ENCODE measurements at regions not wholly inside any gene's neighbourhood (a gene's known extent, or its start where the extent isn't known, plus 50 kb on each side); places are given as distances from the start of the nearest gene placed in this dataset.
"Not testable (repeated sequence)": the region's sequence is repeated elsewhere in the genome, so short reads cannot be mapped to it uniquely, and the experiment has no call there.

DNA sequence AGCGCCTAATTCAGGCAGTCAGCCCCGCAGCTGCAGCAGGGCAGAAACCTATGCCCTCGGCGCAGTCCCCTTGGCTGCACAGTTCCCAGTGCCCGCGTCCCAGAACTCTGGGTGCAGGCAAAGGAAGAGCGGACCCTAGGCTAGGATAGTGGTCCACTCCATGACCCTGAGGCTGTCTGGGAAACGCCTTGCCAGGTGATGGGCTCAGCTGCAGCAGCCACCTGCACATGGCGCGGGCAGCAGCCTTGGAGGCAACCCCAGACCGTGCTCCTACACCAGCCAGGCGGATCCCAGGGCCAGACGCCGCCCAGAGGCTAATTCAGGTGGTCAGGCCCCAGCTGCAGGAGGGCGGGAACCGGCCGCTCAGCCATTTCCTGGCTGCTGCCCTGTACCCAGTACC is 83.0 kb downstream of the POTEC start:
- DNase-seq: not testable (repeated sequence)

DNA sequence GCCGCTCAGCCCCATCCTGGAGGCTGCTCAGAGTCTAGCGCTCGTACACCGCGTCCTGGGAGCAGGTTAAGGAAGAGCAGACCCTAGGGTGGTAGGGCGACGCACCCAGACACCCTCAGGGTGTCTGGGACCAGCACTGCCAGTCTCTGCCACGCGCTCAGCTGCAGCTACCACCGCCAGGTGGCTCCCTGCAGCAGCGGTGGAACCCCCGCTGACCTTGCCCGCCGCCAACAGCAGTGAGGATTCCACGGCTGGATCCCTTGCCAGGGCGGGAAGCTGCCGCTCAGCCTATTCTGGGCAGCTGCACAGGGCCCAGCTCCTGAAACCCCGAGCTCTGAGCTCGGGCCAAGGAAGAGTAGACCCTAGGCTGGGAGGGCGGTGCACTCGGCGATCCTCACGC is 83.6 kb downstream of the POTEC start:
- DNase-seq: not testable (repeated sequence)

DNA sequence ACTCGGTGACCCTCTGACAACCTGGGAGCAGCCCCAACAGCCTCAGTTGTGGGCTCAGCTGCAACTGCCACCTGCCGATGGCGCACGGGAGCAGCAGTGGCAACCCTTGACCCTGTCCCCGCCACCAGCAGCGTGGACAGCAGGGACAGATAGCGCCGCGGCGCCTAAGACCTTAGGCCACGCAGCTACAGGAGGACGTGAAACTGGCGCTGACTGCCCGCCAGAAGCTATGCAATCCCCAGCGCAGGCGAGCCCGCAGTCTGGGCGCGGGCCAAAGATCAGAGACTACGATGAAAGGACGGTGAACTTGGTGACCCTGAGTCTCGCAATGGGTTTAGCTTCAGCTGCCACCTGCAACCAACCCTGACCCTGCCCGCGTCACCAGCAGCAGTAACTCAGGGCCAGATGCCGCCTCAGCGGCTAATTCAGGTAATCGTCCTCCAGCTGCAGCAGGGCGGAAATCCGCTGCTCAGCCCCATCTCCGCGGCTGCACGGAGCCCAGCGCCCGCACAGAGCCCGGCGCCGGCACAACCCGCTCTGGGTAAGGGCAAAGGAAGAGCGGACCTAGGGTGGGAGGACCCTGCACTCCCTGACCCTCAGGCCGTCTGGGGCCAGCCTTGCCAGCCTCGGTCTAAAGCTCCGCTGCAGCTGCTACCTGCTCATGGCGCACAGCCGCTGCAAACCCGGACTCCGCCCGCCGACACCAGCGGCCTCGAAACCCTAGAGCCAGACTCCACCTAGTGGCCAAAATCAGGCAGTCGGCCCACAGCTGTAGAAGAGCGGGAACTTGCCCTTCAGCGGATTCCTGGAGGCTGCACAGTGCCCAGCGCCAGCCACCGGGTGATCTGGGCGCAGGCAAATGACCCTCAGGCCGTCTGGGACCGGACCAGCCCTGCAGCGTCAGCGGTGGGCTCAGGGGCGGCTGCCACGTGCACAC is 85.1 kb downstream of the POTEC start:
- not testable (repeated sequence) for DNase-seq

DNA sequence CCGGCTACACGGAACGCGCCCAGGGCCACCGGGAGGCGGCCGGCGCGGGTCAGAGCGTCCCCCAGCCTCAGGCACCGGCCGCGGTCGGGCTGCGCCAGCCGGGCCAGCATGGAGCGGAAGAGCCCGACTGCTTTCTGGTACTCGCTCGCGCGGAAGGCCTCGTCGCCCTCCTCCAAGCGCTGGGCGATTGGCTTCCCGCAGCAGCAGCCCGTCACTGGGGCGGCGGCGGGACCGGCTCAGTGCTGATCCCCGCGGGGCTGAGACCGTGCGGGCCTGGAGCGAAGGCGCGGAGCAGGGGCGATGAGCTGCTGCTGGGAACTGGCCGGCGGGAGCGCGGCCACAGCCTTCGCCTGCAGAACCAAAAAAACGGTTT is 92.8 kb downstream of the POTEC start:
- DNase-seq: not testable (repeated sequence)

DNA sequence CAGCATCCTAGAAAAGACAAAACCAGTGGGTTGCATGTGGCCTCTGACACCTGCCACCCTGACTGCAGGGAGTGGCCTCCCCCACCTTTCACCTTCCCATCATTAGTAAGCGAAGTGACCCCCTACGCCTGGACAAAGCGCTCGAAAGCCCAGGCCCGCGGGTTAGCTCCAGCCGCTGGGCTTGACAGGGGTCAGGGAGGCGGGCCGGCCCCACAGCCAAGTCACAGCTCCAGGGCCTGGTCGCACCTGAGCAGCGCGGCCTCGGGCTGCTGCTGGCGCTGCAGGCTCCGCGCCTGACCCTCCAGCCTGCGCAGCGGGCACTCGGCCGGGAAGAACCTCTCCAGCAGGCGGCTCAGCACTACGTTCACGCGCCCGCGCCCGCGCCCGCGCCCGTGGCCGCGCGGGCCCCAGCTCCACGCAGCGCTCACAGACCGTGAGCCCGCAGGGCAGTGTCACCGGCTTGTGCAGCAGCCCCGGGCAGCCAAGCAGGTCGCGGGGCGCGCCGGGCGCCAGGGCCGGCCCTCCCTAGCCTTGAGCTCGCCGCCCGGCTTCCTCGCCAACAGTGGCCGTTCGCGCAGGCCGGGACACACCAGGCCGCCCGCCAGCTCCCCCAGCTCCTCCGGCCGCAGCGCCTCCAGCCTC is 93.3 kb downstream of the POTEC start:
- DNase-seq: not testable (repeated sequence)

DNA sequence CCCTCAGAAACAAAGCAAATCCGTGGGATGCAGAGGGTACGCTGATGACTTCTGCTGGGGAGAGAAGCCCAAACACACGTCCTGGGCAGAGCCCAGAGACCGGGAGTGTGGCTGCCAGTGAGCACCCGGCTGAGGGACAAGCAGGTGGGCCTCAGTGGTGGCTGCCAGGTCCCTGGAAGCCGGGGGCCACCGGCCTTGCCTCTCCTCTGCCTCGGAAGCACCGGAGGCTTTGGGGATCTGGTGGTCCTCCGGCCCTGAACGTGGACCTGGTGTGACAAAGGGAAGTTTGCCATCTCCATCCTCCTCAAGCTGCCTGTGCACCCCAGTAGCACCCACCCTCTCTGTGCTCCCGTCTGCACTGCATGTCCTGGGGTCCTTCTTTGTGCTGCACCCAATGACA is 94.3 kb downstream of the POTEC start:
- not testable (repeated sequence) for DNase-seq

DNA sequence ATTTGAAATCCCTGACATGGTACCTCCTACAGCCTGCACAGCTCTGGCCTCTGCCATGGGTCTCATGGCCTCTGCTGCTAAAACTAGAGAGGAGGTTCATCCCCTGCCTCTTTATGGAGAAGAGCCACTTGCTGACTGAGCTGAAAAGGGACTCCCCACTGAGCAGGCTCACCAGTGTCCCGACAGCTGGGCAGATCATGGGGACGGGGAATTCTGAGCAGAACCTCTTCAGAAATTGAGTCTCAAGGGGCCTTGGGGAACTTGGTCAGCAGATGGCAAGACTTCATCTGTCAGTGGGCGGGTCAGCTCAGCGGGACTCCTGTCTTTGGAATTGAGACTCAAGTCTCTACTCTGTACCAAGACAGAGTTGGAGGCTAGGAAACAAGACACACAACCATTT is 95.7 kb downstream of the POTEC start:
- not testable (repeated sequence) for DNase-seq

DNA sequence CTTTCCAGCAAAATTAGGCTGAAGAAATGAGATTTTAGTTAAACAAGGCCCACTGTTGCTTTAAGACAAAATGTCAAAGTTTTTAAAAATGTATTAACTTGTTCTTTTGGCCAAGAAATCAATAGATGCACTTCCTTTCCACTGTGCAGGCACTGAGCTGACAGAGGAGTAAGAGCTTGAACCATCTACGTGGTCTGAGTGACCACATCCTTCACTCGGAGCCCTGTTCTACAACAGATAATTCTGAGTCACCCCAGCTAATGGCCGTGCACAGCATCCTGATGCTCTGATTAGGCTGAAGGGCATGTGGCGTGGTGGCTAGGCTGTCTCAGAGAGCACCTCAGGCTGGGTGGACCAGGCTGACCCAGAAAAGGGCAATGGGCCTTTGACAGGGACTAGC is 107.9 kb downstream of the POTEC start:
- DNase-seq: not testable (repeated sequence)

DNA sequence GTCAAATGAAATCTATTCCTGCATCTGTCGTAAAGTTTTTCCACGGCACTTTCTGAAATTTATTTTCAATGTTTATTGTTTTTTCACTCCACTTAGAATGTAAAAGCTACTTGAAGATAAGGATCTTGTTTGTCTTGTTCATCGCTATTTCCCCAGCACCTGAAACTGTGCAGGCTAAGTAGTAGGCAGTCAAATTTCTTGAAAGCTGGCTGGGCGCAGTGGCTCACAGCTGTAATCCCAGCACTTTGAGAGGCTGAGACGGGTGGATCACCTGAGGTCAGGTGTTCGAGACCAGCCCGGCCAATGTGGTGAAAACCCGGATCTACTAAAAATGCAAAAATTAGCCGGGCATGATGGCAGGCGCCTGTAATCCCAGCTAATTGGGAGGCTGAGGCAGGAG is 111.0 kb downstream of the POTEC start:
- not testable (repeated sequence) for DNase-seq

DNA sequence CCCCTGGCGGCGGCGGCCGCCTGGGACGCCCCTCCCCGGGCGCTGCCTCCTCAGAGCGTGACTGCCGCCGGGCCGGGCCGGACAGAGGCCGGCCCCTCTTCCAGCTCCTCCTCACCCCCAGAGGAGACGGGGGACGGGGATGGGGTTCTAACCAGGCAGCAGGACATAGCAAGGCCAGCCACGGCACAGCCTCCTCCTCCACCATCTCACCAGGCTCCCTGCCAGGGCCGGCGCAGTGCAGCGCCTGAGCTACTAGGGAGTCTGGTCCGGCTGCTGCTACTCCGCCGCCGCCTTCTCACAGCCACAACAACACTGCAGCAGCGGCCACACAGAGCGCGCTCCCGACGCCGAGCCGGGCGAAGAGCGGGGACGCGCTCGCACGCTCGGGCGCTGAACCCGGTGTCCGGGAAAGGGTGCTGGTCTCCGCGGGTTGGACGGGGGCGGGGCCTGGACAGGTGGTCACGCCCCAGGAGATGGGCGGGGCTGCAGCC is 112.3 kb downstream of the POTEC start:
- DNase-seq: not testable (repeated sequence)

DNA sequence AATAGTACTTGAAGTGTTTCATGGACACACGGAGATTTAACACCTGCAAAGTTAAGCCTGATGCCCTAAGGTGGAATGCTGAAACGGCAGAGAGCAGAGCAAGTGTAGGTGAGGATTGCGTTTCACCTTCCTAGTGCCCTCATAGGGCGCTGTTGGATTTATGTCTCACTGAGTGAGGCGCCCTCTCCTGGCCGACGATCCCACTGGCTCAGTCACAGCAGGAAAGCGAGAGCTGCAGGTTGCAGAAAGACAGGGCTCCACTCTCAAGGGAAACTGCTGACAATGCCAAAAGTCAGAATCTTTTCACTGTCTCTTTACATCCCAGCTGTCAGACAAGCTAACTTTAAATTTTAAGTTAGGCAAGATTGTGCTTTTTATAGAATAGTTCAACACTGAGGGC is 127.6 kb downstream of the POTEC start:
- DNase-seq: peak in 1 of 2 donors; percentile 0

DNA sequence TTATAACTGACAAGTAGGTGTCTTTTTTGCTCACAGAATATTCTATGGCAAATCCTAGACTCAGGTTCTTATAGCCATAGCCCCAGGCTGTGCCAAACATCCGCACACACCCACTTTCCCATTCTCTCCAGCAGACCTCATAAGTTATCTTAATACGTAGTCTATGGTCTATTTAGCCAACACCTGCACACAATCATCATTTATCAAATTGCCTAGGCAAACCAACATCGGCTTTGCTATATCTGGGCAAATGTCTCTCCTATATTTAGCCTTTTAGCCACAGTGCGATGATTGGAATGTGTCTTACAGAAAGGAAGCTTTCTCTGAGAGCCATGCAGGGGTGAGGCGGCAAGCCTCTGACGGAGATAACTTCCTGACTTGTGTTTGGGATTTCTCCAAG is 128.0 kb downstream of the POTEC start:
- not testable (repeated sequence) for DNase-seq

DNA sequence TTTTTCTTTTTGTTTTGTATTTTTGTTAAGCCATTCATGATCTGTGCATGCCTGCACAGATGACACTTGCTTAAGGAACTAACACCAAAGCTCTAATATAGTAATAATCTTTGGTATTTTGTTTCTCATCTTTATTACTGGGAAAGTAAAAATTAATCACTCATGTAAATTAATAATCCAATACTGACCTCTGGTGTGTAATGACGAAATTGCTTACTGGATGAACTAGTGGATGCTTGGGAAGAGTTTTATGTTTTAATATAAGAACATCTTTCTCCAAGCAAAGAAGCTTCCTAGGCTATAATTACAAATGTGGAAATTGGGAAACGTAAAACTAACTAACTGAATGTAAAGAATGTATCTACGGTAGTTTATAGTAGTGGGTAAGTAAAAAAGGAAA is 147.9 kb downstream of the POTEC start:
- not testable (repeated sequence) for DNase-seq

DNA sequence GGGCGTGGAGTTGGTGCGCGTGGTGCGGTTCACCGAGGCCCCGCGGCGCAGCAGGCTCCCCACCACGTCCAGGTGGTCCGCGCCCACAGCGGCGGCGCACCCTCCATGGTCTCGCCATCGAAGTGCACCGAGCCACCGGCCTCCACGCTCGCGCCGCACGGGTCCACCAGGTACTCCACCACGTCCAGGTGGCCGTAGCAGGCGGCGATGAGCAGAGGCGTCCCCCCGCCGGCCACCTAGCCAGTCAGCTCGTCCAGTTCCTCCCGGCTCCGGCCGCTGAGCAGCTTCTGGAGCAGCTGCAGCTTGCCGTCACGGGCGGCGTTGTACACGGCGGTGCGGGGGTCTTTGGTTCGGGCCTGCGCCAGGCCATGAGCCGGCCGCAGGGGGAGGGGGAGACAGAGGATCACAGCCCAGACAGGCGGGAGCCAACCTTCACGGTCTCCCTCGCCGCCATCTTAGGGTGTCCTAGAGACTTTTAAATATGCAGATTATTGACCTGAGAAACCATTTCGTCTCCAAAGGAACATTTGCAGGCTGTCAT is 149.8 kb downstream of the POTEC start:
- DNase-seq: not testable (repeated sequence)

DNA sequence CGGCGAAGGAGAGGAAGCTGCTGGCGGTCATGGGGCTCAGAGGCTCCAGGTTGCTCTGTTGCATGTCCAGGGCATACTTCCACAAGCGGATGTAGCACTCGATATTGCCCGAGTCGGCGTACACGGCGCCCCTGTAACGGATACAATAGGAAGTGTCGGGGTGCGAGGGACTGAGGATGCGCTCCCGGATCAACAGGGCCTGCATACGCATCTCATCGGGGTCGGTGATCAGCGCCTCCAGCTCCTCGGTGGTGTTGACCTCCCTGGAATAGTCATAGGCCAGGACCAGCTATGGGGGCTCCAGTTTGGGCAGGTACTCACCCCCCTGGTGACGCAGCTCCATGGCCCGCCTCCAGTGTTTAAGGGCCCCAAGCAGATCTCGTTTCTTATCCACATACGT is 150.8 kb downstream of the POTEC start:
- DNase-seq: not testable (repeated sequence)

DNA sequence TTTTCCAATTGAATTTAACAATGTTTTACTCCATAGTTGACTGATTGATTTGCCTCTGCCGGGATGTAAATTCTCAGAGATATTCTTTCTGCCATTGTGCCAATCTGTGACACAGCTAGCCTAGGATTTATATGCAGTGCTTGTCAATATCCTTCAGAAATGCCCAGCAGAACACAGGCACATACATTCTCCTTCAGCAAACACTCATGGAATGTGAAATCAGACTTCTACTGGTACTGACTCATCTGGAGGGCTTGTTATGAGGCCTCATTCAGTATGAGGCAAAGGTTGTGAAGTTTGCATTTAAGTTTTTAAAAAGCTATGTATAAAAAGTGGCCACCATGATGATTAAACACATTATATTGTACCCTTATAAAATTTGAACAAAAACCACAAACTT is 158.4 kb downstream of the POTEC start:
- DNase-seq: not testable (repeated sequence)

DNA sequence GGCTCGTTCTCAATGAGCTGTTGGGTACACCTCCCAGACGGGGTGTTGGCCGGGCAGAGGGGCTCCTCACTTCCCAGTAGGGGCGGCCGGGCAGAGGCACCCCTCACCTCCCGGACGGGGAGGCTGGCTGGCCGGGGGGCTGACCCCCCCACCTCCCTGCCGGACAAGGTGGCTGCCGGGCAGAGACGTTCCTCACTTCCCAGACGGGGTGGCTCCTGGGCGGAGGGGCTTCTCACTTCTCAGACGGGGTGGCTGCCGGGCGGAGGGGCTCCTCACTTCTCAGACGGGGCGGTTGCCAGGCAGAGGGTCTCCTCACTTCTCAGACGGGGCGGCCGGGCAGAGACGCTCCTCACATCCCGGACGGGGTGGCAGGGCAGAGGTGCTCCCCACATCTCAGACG is 160.7 kb downstream of the POTEC start:
- not testable (repeated sequence) for DNase-seq

DNA sequence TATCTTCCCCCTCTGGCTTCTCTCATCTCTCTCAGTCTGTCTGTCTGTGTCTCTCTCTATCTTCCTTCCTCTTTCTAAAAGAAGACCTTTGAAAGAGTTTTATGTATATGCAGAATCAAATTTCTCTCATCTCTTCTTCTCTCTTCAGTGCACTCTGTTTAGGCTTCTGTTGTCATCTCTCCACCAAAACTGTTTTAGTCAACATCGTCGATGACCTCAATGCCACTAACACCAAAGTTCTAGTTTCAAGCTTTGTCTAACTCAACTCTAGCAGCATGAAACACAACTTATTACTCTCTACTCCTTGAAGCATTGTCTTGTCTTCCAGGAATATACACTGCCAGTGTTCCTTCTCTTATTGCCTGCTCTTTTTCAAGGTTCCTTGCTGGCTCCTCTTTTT is 163.9 kb downstream of the POTEC start:
- DNase-seq: not testable (repeated sequence)

DNA sequence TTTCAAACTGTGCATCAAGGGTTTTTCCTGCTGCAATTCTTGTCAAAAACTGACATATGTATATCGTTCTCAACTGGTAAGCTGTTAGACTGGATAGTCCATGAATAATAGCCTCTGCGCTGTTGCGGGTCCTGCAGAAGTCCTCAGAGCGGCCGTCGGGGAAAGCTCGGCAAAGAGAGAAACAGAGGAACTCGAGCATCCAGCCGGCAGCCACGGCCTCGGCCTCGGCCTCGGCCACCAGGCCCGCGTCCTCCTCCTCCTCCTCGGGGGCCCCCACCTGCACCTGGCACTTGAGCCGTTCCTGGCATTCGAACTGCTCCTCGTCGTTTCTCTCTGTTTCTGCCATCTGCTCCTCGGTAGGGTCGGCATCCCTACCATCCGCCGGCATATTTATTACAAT is 165.0 kb downstream of the POTEC start:
- DNase-seq: not testable (repeated sequence)

DNA sequence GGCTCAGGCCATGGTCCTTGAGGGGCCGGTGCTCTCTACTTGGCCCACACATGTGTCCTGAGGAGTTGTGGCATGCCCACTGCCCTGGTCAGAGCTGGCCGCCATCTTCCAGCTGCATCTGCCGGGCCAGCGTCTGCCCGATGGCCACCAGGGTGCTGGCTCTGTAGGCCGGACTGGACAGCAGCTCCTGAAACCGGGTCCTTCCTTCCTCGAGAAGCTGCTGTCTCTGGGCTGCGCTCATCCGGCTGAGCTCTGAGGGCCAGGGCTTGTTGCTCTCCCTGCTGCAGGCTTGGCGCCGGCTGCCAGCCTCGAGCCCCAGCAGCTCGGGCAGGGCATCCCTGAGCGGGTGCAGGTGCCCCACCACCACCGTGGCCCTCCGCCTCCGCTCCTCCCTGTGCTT is 182.1 kb downstream of the POTEC start:
- DNase-seq: not testable (repeated sequence)

DNA sequence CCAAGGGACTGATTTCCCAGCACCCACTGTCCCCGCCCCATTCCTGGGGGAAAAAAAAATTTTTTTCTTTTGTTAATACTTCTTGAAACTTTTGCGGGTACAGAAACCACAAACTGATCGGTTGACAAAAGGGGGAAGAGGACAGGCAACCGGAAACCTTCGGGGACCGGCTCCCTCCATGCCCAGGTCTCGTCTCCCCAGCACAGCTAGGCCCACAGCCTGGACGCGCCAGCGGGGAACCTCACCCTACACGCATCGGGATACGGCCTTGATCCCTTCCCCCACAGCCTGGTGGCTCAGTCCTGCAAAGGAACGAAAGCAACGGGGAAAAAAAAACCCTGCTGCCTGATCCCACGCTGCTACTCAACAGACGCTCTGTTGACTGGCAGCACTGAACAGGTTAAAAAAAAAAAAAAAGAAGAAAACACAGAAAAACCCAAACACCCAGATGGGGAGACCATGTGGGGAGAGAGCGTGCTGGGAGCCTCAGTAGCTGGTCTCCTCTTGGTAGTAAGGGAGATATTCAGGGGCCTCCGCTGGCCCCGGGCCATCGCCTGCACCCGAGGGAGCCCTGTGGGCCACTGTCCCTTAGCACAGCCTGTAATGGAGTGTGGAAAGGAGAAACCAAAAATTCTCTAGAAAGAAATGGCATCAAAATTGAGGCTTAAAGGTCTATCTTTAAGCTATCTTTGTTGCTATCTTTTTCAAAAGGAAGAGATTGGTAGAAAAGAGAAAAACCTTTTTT is 185.7 kb downstream of the POTEC start:
- DNase-seq: not testable (repeated sequence)

DNA sequence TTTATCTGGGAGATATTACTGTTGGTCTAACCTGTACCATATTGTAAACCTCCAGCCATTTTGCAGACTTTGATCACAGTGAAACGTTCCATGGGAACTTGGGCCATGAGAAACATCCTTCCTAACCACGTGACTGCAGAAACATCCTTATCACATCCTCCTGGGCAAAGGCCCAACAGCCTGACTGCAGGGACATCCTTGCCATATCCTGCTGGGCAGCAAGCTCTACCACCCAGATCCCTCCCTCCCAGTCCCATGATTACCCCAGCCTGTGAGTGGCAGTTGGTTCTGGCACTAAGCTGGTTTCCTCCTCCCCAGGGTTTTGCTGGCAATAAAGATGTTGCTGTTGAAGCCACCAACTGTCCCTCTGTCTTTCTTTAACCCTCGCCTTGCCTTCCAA is 201.2 kb downstream of the POTEC start:
- not testable (repeated sequence) for DNase-seq

DNA sequence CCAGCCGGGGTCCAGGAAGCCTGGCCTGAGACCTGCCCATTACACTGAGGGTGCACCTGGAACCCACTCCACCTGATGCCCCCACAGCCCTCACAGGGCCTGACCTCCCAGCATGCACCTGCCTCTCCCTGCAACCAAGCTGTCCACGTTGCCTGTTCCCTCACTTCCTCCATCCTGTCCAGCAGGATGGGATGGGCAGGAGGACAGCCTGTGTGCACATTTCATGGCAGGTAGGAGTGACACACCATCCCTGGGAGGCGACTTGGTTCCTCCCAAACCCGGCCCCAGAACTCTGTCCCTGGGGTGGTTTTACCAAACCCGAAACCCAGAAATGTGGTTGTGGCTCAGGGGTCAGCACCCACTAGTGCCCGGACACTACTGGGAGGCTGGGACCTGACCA is 203.8 kb upstream of the ZNF519 start:
- not testable (repeated sequence) for DNase-seq

Measured in inflammatory macrophage (primary cell).